ENCODE measurements at regions not wholly inside any gene's neighbourhood (a gene's known extent, or its start where the extent isn't known, plus 50 kb on each side); places are given as distances from the start of the nearest gene placed in this dataset.

DNA sequence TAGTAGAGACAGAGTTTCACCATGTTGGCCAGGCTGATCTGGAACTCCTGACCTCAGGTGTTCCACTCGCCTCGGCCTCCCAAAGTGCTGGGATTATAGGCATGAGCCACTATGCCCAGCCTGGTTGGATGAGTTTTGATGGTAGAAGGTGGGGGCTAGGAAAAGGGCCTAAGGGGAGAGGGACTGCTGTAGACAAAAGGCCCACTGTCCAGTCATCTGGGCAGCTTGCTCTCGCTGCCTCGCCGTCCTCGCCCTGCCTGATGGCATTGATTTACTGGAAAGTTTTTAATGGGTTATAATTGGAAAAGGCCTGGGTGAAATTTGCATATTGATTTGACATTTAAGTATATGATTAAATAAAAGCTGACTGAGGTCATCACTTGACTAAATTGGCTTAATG is 175.1 kb upstream of the CSF3R start:
- TF ChIP-seq ESRRG (CRISPR knock-in tag; IDR thresholded peaks at IDR 0.05) (no peak), BACH2 (CRISPR knock-in tag; IDR thresholded peaks at IDR 0.05; ENCODE audit: borderline replicate concordance) (no peak), ZC3H10 (CRISPR knock-in tag; IDR thresholded peaks at IDR 0.05) (no peak), TOX (CRISPR knock-in tag; IDR thresholded peaks at IDR 0.05; ENCODE audit: borderline replicate concordance) (no peak), ZNF8 (CRISPR knock-in tag; IDR thresholded peaks at IDR 0.05) (no peak), TCF4 (CRISPR knock-in tag; IDR thresholded peaks at IDR 0.05; ENCODE audit: borderline replicate concordance) (no peak), RARB (CRISPR knock-in tag; IDR thresholded peaks at IDR 0.05) (no peak), ARNTL (CRISPR knock-in tag; IDR thresholded peaks at IDR 0.05; ENCODE audit: borderline replicate concordance, low read depth) (no peak), ZFP30 (CRISPR knock-in tag; IDR thresholded peaks at IDR 0.05) (no peak)
- TF ChIP-seq, protein P1, sequence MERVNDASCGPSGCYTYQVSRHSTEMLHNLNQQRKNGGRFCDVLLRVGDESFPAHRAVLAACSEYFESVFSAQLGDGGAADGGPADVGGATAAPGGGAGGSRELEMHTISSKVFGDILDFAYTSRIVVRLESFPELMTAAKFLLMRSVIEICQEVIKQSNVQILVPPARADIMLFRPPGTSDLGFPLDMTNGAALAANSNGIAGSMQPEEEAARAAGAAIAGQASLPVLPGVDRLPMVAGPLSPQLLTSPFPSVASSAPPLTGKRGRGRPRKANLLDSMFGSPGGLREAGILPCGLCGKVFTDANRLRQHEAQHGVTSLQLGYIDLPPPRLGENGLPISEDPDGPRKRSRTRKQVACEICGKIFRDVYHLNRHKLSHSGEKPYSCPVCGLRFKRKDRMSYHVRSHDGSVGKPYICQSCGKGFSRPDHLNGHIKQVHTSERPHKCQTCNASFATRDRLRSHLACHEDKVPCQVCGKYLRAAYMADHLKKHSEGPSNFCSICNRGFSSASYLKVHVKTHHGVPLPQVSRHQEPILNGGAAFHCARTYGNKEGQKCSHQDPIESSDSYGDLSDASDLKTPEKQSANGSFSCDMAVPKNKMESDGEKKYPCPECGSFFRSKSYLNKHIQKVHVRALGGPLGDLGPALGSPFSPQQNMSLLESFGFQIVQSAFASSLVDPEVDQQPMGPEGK (CRISPR knock-in tag; IDR thresholded peaks at IDR 0.05; ENCODE audit: borderline replicate concordance) = no peak
- TF ChIP-seq, protein P2, sequence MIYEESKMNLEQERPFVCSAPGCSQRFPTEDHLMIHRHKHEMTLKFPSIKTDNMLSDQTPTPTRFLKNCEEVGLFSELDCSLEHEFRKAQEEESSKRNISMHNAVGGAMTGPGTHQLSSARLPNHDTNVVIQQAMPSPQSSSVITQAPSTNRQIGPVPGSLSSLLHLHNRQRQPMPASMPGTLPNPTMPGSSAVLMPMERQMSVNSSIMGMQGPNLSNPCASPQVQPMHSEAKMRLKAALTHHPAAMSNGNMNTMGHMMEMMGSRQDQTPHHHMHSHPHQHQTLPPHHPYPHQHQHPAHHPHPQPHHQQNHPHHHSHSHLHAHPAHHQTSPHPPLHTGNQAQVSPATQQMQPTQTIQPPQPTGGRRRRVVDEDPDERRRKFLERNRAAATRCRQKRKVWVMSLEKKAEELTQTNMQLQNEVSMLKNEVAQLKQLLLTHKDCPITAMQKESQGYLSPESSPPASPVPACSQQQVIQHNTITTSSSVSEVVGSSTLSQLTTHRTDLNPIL (CRISPR knock-in tag; IDR thresholded peaks at IDR 0.05; ENCODE audit: low read depth) = no peak
- TF ChIP-seq, protein P3, sequence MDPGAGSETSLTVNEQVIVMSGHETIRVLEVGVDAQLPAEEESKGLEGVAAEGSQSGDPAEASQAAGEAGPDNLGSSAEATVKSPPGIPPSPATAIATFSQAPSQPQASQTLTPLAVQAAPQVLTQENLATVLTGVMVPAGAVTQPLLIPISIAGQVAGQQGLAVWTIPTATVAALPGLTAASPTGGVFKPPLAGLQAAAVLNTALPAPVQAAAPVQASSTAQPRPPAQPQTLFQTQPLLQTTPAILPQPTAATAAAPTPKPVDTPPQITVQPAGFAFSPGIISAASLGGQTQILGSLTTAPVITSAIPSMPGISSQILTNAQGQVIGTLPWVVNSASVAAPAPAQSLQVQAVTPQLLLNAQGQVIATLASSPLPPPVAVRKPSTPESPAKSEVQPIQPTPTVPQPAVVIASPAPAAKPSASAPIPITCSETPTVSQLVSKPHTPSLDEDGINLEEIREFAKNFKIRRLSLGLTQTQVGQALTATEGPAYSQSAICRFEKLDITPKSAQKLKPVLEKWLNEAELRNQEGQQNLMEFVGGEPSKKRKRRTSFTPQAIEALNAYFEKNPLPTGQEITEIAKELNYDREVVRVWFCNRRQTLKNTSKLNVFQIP (CRISPR knock-in tag; IDR thresholded peaks at IDR 0.05; ENCODE audit: borderline replicate concordance, low read depth) = no peak
